SK-N-SH treated with all-trans-retinoic acid at 6 μM for 48 hours (cell line): ENCODE measurements at regions not wholly inside any gene's neighbourhood (a gene's known extent, or its start where the extent isn't known, plus 50 kb on each side); places are given as distances from the start of the nearest gene placed in this dataset.
A peak's percentile ranks its signal among the peaks of the same experiment; 100 is the strongest.
"Not testable (repeated sequence)": the region's sequence is repeated elsewhere in the genome, so short reads cannot be mapped to it uniquely, and the experiment has no call there.

Source experiments
- ATAC-seq: fragments of 200-7000 bp; cut with Tn5 transposase; 3 replicates; pipeline ENCODE4 v1.9.1; 2020; ENCODE audit warnings: mild to moderate bottlenecking, moderate library complexity
- ARNTL ChIP-seq: fragments of 450-650 bp; formaldehyde crosslinking; IDR thresholded peaks from 2 replicates; pipeline ENCODE4 v1.5.0; 2020; ENCODE audit warnings: low read depth, mild to moderate bottlenecking, moderate library complexity, borderline replicate concordance
- BACH2 ChIP-seq: fragments of 250-450 bp; sonication (Bioruptor Pico); IDR thresholded peaks from 2 replicates; pipeline ENCODE4 v1.9.0; 2021; ENCODE audit warnings: mild to moderate bottlenecking, borderline replicate concordance
- CSDC2 ChIP-seq: fragments of 250-450 bp; sonication (Bioruptor Pico); IDR thresholded peaks from 2 replicates; pipeline ENCODE4 v1.5.0; 2020; ENCODE audit warnings: mild to moderate bottlenecking, moderate library complexity
- ESRRG ChIP-seq: fragments of 250-450 bp; sonication (Bioruptor Pico); IDR thresholded peaks from 2 replicates; pipeline ENCODE4 v1.6.1; 2021; ENCODE audit warnings: mild to moderate bottlenecking
- GLIS3 ChIP-seq: fragments of 250-450 bp; sonication (Bioruptor Pico); IDR thresholded peaks from 2 replicates; pipeline ENCODE4 v1.5.0; 2020; ENCODE audit warnings: mild to moderate bottlenecking, moderate library complexity
- ISL1 ChIP-seq: fragments of 250-450 bp; sonication (Bioruptor Pico); IDR thresholded peaks from 2 replicates; pipeline ENCODE4 v2.1.2; 2022; ENCODE audit warnings: mild to moderate bottlenecking, moderate library complexity
- OSR1 ChIP-seq: fragments of 250-450 bp; sonication (Bioruptor Pico); IDR thresholded peaks from 2 replicates; pipeline ENCODE4 v1.8.0; 2022; ENCODE audit warnings: moderate library complexity, mild to moderate bottlenecking, inconsistent platforms
- RARB ChIP-seq: fragments of 250-450 bp; sonication (Bioruptor Pico); IDR thresholded peaks from 2 replicates; pipeline ENCODE4 v1.8.0; 2021; ENCODE audit warnings: mild to moderate bottlenecking, moderate library complexity
- SNAI2 ChIP-seq: fragments of 250-450 bp; sonication (Bioruptor Pico); IDR thresholded peaks from 2 replicates; pipeline ENCODE4 v1.5.0; 2020; ENCODE audit warnings: mild to moderate bottlenecking, moderate library complexity
- TCF4 ChIP-seq: fragments of 250-450 bp; sonication (Bioruptor Pico); IDR thresholded peaks from 2 replicates; pipeline ENCODE4 v1.8.0; 2021; ENCODE audit warnings: mild to moderate bottlenecking, moderate library complexity, borderline replicate concordance
- TOX ChIP-seq: fragments of 250-450 bp; sonication (Bioruptor Pico); IDR thresholded peaks from 2 replicates; pipeline ENCODE4 v1.8.0; 2021; ENCODE audit warnings: mild to moderate bottlenecking, moderate library complexity, borderline replicate concordance
- ZC3H10 ChIP-seq: fragments of 250-450 bp; sonication (Bioruptor Pico); IDR thresholded peaks from 2 replicates; pipeline ENCODE4 v1.5.1; 2021; ENCODE audit warnings: mild to moderate bottlenecking, moderate library complexity
- ZFP3 ChIP-seq: fragments of 250-450 bp; sonication (Bioruptor Pico); IDR thresholded peaks from 2 replicates; pipeline ENCODE4 v1.5.0; 2020; ENCODE audit warnings: mild to moderate bottlenecking, moderate library complexity
- ZNF565 ChIP-seq: fragments of 450-650 bp; formaldehyde crosslinking; conservative IDR thresholded peaks from 2 replicates; pipeline ENCODE4 v1.5.0; 2020; ENCODE audit warnings: low read depth, mild to moderate bottlenecking, moderate library complexity
- TF ChIP-seq, protein P1 (sequence below): fragments of 250-450 bp; sonication (Bioruptor Pico); IDR thresholded peaks from 2 replicates; pipeline ENCODE4 v1.5.1; 2020; ENCODE audit warnings: low read depth, mild to moderate bottlenecking, moderate library complexity
- TF ChIP-seq, protein P2 (sequence below): fragments of 250-450 bp; sonication (Bioruptor Pico); IDR thresholded peaks from 2 replicates; pipeline ENCODE4 v1.8.0; 2021; ENCODE audit warnings: low read depth, mild to moderate bottlenecking, moderate library complexity, borderline replicate concordance
- TF ChIP-seq, protein P3 (sequence below): fragments of 250-450 bp; sonication (Bioruptor Pico); IDR thresholded peaks from 2 replicates; pipeline ENCODE4 v1.8.0; 2020; ENCODE audit warnings: mild to moderate bottlenecking, moderate library complexity, borderline replicate concordance

DNA sequence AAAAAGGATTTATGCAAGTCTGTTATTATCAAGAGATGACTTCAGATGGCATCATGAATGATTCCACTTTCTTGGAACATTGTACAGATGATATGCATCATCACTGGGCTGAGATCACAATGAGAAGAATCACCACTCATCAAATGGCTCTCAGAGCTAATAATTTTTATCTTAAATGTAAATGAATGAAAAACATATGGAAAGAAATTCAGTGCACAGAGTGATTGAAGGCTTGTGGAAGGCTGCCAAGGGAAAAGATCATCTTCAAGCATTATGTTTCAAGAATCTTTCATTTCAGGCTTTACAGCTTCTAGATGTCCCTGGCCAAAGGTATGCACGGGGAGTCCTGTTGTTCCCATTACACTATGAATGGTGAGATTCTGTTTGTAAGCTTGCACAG lies 955.7 kb downstream of the TTLL7 start:
- TF ChIP-seq CSDC2 (CRISPR knock-in tag) (no peak), TOX (CRISPR knock-in tag) (peak; percentile 85), ZC3H10 (CRISPR knock-in tag) (peak; percentile 74; the same call in 1 of the 2 replicates), RARB (CRISPR knock-in tag) (no peak), ISL1 (CRISPR knock-in tag) (peak; percentile 88), ZNF565 (CRISPR knock-in tag) (no peak), SNAI2 (CRISPR knock-in tag) (no peak)
- TF ChIP-seq, protein P1, sequence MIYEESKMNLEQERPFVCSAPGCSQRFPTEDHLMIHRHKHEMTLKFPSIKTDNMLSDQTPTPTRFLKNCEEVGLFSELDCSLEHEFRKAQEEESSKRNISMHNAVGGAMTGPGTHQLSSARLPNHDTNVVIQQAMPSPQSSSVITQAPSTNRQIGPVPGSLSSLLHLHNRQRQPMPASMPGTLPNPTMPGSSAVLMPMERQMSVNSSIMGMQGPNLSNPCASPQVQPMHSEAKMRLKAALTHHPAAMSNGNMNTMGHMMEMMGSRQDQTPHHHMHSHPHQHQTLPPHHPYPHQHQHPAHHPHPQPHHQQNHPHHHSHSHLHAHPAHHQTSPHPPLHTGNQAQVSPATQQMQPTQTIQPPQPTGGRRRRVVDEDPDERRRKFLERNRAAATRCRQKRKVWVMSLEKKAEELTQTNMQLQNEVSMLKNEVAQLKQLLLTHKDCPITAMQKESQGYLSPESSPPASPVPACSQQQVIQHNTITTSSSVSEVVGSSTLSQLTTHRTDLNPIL (CRISPR knock-in tag), result peak; percentile 46; the same call in 1 of the 2 replicates
- peak; percentile 83 for ATAC-seq

DNA sequence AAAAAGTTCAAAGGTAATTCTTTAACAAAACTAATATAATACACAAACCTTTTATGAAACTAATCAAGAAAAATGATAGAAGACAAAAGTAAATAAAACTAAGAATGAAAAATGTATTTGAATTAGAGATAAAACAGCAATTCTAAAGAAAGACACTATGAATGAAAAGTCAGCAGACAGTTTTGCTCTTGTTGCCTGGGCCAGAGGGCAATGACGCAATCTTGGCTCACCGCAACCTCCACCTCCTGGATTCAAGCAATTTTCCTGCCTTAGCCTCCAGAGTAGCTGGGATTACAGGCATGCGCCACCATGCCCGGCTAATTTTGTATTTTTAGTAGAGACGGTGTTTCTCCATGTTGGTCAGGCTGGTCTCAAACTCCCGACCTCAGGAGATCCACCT lies 959.8 kb downstream of the TTLL7 start:
- ATAC-seq, result not testable (repeated sequence)

DNA sequence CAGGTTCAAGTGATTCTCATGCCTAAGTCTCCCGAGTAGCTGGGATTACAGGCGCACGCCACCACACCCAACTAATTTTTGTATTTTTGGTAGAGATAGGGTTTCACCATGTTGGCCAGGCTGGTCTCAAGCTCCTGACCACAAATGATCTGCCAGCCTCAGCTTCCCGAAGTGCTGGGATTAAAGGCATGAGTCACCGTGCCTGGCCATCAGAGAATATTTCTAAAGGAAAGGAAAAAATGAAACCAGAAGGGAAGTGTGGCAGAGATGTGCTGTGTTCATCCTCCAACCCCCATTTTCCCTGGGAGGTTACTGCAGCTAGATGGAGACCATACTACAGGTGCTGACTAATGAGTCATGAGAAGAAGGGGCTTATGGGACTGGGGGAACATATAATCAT lies 964.1 kb downstream of the TTLL7 start:
- ATAC-seq, result peak; percentile 56; the same call in 2 of the 3 replicates

DNA sequence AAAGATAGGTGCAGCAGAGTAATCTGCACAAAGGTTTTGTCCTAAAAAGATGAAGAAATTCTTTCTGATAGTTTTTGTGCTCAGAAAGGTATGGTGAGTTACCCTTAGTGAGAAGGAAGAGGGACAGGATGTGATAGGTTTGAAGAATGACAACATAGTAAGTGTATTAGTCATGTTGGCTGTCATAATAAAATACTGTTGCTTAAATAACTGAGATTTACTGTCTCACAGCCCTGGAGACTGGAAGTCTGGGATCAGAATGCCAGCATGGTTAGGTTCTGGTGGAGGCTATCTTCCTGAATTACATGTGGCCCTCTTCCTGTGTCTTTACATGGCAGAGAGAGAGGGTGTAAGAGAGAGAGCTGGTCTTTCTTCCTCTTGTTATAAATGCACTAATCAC lies 965.2 kb downstream of the TTLL7 start:
- peak; percentile 96 for ATAC-seq
- TF ChIP-seq TOX (CRISPR knock-in tag), result peak; percentile 25; the same call in 1 of the 2 replicates
- TF ChIP-seq ARNTL, result no peak
- TF ChIP-seq ISL1 (CRISPR knock-in tag), result peak; percentile 77
- TF ChIP-seq ZC3H10 (CRISPR knock-in tag), result 0 out of 2 replicates have a peak, but pooled peaks have one; percentile 14

More for the DNA sequence above, 964.1 kb downstream of the TTLL7 start:
- TF ChIP-seq ZNF565 (CRISPR knock-in tag), result no peak
- no peak for TF ChIP-seq ARNTL
- no peak for TF ChIP-seq ZFP3 (CRISPR knock-in tag)
- TF ChIP-seq, protein P2, sequence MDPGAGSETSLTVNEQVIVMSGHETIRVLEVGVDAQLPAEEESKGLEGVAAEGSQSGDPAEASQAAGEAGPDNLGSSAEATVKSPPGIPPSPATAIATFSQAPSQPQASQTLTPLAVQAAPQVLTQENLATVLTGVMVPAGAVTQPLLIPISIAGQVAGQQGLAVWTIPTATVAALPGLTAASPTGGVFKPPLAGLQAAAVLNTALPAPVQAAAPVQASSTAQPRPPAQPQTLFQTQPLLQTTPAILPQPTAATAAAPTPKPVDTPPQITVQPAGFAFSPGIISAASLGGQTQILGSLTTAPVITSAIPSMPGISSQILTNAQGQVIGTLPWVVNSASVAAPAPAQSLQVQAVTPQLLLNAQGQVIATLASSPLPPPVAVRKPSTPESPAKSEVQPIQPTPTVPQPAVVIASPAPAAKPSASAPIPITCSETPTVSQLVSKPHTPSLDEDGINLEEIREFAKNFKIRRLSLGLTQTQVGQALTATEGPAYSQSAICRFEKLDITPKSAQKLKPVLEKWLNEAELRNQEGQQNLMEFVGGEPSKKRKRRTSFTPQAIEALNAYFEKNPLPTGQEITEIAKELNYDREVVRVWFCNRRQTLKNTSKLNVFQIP, result no peak
- TF ChIP-seq TOX (CRISPR knock-in tag), result no peak
- TF ChIP-seq BACH2 (CRISPR knock-in tag), result no peak
- TF ChIP-seq SNAI2 (CRISPR knock-in tag), result no peak
- TF ChIP-seq, protein P1 (CRISPR knock-in tag), result no peak

DNA sequence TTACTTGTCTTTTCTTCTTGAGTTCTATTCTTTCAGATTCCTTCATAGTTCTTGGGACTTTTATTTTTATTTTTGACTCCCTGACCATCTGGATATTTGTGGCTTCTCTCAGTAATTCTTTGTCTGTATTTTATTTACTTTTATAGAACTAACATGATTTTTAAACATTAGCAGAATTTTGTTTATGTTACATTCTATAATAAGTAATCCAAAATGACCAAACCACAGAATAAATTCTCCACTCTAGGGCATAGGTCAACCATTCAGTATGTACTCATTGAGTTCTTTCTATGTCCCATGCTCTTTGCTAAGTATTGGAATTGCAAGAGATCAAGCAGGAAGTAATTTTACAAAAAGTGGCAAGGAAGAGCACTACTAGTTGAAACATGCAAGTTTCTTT lies 969.0 kb downstream of the TTLL7 start:
- no peak for ATAC-seq
- TF ChIP-seq RARB (CRISPR knock-in tag), result no peak
- no peak for TF ChIP-seq OSR1 (CRISPR knock-in tag)

DNA sequence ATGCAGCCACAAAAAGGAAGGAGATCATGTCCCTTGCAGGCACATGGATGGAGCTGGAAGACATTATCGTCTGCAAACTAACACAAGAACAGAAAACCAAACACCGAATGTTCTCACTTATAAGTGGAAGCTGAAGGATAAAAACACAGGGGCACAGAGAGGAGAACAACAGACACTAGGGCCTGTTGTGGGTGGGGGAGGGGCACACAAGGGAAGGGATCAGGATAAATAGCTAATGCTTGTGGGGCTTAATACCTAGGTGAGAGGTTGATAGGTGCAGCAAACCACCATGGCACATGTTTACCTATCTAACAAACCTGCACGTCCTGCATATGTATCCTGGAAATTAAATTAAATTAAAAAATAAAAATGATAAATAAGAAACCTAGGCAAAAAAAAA lies 969.9 kb downstream of the TTLL7 start:
- no peak for ATAC-seq

DNA sequence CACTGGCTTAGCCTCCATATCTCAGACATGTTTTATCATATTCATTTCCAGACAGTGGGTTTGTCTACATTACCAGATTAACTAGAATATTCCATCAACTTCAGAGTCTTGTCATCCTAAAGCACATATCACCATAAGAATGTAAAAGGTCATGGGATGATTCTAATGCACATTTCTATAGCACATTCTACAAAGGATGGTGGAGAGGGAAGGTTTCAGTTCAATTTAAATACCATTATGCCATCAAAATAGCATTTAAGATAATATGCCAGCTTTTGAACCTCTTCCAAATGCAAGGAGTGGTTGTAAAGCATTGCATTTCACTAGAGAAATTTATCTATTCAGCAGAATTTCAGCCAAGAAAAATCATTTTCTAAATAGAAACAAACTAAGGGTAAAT lies 970.5 kb downstream of the TTLL7 start:
- no peak; the same call in 1 of the 3 replicates for ATAC-seq
- TF ChIP-seq CSDC2 (CRISPR knock-in tag) (no peak), ISL1 (CRISPR knock-in tag) (peak; percentile 59)

More for the DNA sequence above, 969.9 kb downstream of the TTLL7 start:
- TF ChIP-seq, protein P3, sequence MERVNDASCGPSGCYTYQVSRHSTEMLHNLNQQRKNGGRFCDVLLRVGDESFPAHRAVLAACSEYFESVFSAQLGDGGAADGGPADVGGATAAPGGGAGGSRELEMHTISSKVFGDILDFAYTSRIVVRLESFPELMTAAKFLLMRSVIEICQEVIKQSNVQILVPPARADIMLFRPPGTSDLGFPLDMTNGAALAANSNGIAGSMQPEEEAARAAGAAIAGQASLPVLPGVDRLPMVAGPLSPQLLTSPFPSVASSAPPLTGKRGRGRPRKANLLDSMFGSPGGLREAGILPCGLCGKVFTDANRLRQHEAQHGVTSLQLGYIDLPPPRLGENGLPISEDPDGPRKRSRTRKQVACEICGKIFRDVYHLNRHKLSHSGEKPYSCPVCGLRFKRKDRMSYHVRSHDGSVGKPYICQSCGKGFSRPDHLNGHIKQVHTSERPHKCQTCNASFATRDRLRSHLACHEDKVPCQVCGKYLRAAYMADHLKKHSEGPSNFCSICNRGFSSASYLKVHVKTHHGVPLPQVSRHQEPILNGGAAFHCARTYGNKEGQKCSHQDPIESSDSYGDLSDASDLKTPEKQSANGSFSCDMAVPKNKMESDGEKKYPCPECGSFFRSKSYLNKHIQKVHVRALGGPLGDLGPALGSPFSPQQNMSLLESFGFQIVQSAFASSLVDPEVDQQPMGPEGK, result no peak

DNA sequence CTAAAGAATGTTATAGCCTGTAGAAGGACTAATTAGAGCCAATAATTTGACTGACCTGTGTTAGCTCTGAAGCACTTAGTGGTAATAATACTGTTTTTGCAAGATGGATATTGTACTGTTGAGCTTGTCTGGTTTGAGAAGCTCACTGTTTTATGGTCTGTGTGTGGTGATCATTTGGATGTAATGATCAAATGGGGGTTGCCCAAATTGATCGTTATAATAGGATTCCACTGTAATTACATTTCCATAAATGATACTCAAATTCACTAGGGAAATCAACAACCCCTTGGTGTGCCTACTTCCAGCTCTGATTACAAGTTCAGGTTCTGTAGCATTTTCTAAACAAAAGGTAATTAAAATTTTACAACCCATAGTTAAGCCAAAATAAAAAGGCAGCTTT lies 971.4 kb downstream of the TTLL7 start:
- ATAC-seq, result no peak
- TF ChIP-seq CSDC2 (CRISPR knock-in tag) (no peak), ESRRG (CRISPR knock-in tag) (no peak), ZNF565 (CRISPR knock-in tag) (no peak), ZFP3 (CRISPR knock-in tag) (no peak), SNAI2 (CRISPR knock-in tag) (no peak), TCF4 (CRISPR knock-in tag) (no peak), GLIS3 (CRISPR knock-in tag) (no peak)
- TF ChIP-seq, protein P2, result no peak
- TF ChIP-seq, protein P1 (CRISPR knock-in tag), result no peak
- TF ChIP-seq, all 23 proteins: peak for 0
